OCI-LY3 (cell line): ENCODE measurements at regions not wholly inside any gene's neighbourhood (a gene's known extent, or its start where the extent isn't known, plus 50 kb on each side); places are given as distances from the start of the nearest gene placed in this dataset.

Experiments used
- CTCF ChIP-seq: fragments of 200-600, 300-600 bp; sonication (generic); IDR thresholded peaks from 2 replicates; pipeline ENCODE4 v1.5.1; 2014; ENCODE audit warnings: antibody characterized with exemption, low read length, low read depth
- EZH2phosphoT487 ChIP-seq: fragments of 200-600 bp; shearing (Covaris generic); IDR thresholded peaks from 2 replicates; pipeline ENCODE4 v1.6.1; 2018; ENCODE audit warnings: antibody characterized with exemption, mixed run types, low read depth

- TF ChIP-seq CTCF (no peak), EZH2phosphoT487 (no peak)
Measured at GRCh38 chr7:113321201-113321600, 202.8 kb upstream of the SMIM30 start.
